H1 (cell line): ENCODE measurements at regions not wholly inside any gene's neighbourhood (a gene's known extent, or its start where the extent isn't known, plus 50 kb on each side); places are given as distances from the start of the nearest gene placed in this dataset.

Experiments
- CTCF ChIA-PET: fragments of 300-600 bp; sonication (Branson Sonifier 250); formaldehyde crosslinking; loops from one replicate; lab custom pipeline; 2021; ENCODE audit not compliant: partially characterized antibody; lab: Charles Lee
- POLR2A ChIA-PET: fragments of 300-600 bp; sonication (Branson Sonifier 250); formaldehyde crosslinking; loops from one replicate; lab custom pipeline; 2021; ENCODE audit warnings: inconsistent platforms; ENCODE audit not compliant: partially characterized antibody; lab: Charles Lee
- DNase-seq, 2 experiments: peaks; one replicate each; pipeline versions ENCODE4 v3.0.0 to v3.0.0-alpha.2; 2010 to 2022; ENCODE audit warnings: low spot score in 2 of 2, low read depth in 1 of 2, mixed read lengths in 1 of 2
- FAIRE-seq: peaks from 2 replicates; lab custom pipeline; 2011; peaks lifted over from hg19 to GRCh38; lab: Jason Lieb, UNC
- H2AFZ ChIP-seq: 2 replicates; pipeline ENCODE4 v1.8.1; 2012; ENCODE audit warnings: low read length, inconsistent platforms
- H2AK5ac ChIP-seq: 2 replicates; pipeline ENCODE4 v1.6.1; 2013; ENCODE audit warnings: low read depth, low read length
- H2BK120ac ChIP-seq: replicated peaks from 2 replicates; pipeline ENCODE3; 2013; ENCODE audit warnings: low read depth, low read length, inconsistent platforms
- H2BK12ac ChIP-seq: 2 replicates; pipeline ENCODE4 v1.6.1; 2013; ENCODE audit warnings: low read depth, low read length
- H2BK15ac ChIP-seq: 2 replicates; pipeline ENCODE4 v1.6.1; 2013; ENCODE audit warnings: low read length
- H2BK20ac ChIP-seq: 2 replicates; pipeline ENCODE4 v1.6.1; 2013; ENCODE audit warnings: low read length
- H2BK5ac ChIP-seq: 2 replicates; pipeline ENCODE4 v1.6.1; 2013; ENCODE audit warnings: low read depth, low read length
- H3K14ac ChIP-seq: 2 replicates; pipeline ENCODE4 v1.6.1; 2013; ENCODE audit warnings: inconsistent platforms; ENCODE audit not compliant: insufficient read length
- H3K18ac ChIP-seq: 2 replicates; pipeline ENCODE4 v1.6.1; 2013; ENCODE audit warnings: low read length; ENCODE audit errors: extremely low read depth
- H3K23ac ChIP-seq: 2 replicates; pipeline ENCODE4 v1.6.1; 2013; ENCODE audit warnings: inconsistent platforms; ENCODE audit not compliant: insufficient read length
- H3K23me2 ChIP-seq: 2 replicates; pipeline ENCODE4 v1.6.1; 2013; ENCODE audit warnings: low read depth, low read length
- H3K27ac ChIP-seq: 2 replicates; pipeline ENCODE4 v1.6.1; 2011; ENCODE audit warnings: low read depth, low read length, inconsistent platforms
- H3K27me3 ChIP-seq, 4 experiments: replicated peaks in 1 of 4; 1 replicate in 1 of 4; 2 replicates in 3 of 4; pipeline versions ENCODE4 v1.6.1 to v1.8.1; 2011 to 2013; ENCODE audit warnings: low read length in 3 of 4, mild to moderate bottlenecking in 3 of 4, inconsistent platforms in 2 of 4, mixed read lengths in 2 of 4, moderate library complexity in 1 of 4; ENCODE audit not compliant: control insufficient read depth in 3 of 4, insufficient read depth in 3 of 4; ENCODE audit errors: extremely low read depth in 1 of 4
- H3K36me3 ChIP-seq, 4 experiments: 2 replicates each; pipeline versions ENCODE4 v1.6.1 to v1.8.1; 2011 to 2013; ENCODE audit warnings: mild to moderate bottlenecking in 4 of 4, low read length in 3 of 4, moderate library complexity in 2 of 4, control low read depth in 1 of 4, inconsistent platforms in 1 of 4; ENCODE audit not compliant: insufficient read depth in 4 of 4, control insufficient read depth in 2 of 4
- H3K4ac ChIP-seq: replicated peaks from 2 replicates; pipeline ENCODE3; 2013; ENCODE audit warnings: low read length, low read depth, mixed read lengths, inconsistent platforms; ENCODE audit not compliant: insufficient read length
- H3K4me1 ChIP-seq, 4 experiments: replicated peaks in 1 of 4; 1 replicate in 1 of 4; 2 replicates in 3 of 4; pipeline versions ENCODE4 v1.6.1 to v1.8.1; 2011 to 2013; ENCODE audit warnings: low read length in 3 of 4, inconsistent platforms in 2 of 4, mixed read lengths in 1 of 4; ENCODE audit not compliant: insufficient read depth in 4 of 4, control insufficient read depth in 3 of 4
- H3K4me2 ChIP-seq, 2 experiments: 2 replicates each; pipeline versions ENCODE4 v1.6.1 to v1.8.1; 2011 to 2013; ENCODE audit warnings: low read depth in 2 of 2, low read length in 2 of 2, control low read depth in 1 of 2, inconsistent platforms in 1 of 2, mild to moderate bottlenecking in 1 of 2; ENCODE audit not compliant: insufficient read depth in 1 of 2
- H3K4me3 ChIP-seq, 4 experiments: fragments of 200-600, 300-600 bp in 1 of 4; sonication (generic), shearing (Covaris generic), sonication (Bioruptor Twin) in 1 of 4; 2 replicates each; pipeline versions ENCODE4 v1.5.1 to v1.8.1; 2011 to 2016; ENCODE audit warnings: low read length in 4 of 4, low read depth in 3 of 4, control low read depth in 2 of 4, inconsistent platforms in 2 of 4, mild to moderate bottlenecking in 2 of 4, mixed read lengths in 1 of 4, moderate library complexity in 1 of 4; ENCODE audit not compliant: insufficient read depth in 2 of 4; ENCODE audit errors: extremely low read depth in 1 of 4
- H3K56ac ChIP-seq: replicated peaks from 2 replicates; pipeline ENCODE3; 2013; ENCODE audit warnings: low read depth, mild to moderate bottlenecking, mixed read lengths, low read length, inconsistent platforms; ENCODE audit not compliant: insufficient read length
- H3K79me1 ChIP-seq: 2 replicates; pipeline ENCODE4 v1.6.1; 2013; ENCODE audit warnings: low read depth, low read length, control low read depth
- H3K79me2 ChIP-seq, 2 experiments: 2 replicates each; pipeline versions ENCODE4 v1.6.1 to v1.8.1; 2012 to 2013; ENCODE audit warnings: low read length in 2 of 2, mild to moderate bottlenecking in 2 of 2, inconsistent platforms in 1 of 2; ENCODE audit not compliant: insufficient read depth in 2 of 2, control insufficient read depth in 1 of 2
- H3K9ac ChIP-seq, 4 experiments: replicated peaks in 1 of 4; 1 replicate in 1 of 4; 2 replicates in 3 of 4; pipeline versions ENCODE4 v1.6.1 to v1.8.1; 2011 to 2013; ENCODE audit warnings: low read depth in 3 of 4, low read length in 3 of 4, control low read depth in 2 of 4, mild to moderate bottlenecking in 2 of 4, moderate library complexity in 2 of 4, inconsistent platforms in 1 of 4; ENCODE audit errors: extremely low read depth in 1 of 4
- H3K9me3 ChIP-seq, 2 experiments: 2 replicates each; pipeline versions ENCODE4 v1.6.1 to v1.8.1; 2012 to 2013; ENCODE audit warnings: mild to moderate bottlenecking in 2 of 2, moderate library complexity in 2 of 2, control low read depth in 1 of 2, inconsistent platforms in 1 of 2, low read depth in 1 of 2, low read length in 1 of 2, mixed read lengths in 1 of 2; ENCODE audit not compliant: insufficient read depth in 2 of 2
- H4K20me1 ChIP-seq, 2 experiments: replicated peaks in 1 of 2; 2 replicates each; pipeline versions ENCODE3 to v1.8.1; 2011 to 2013; ENCODE audit warnings: inconsistent platforms in 2 of 2, low read length in 2 of 2, mild to moderate bottlenecking in 1 of 2; ENCODE audit not compliant: insufficient read depth in 2 of 2, control insufficient read depth in 1 of 2
- H4K5ac ChIP-seq: 2 replicates; pipeline ENCODE4 v1.6.1; 2013; ENCODE audit warnings: low read length, low read depth, mixed read lengths, inconsistent platforms; ENCODE audit not compliant: insufficient read length
- H4K8ac ChIP-seq: 2 replicates; pipeline ENCODE4 v1.8.0; 2013; ENCODE audit warnings: mild to moderate bottlenecking, moderate library complexity, low read length, inconsistent platforms; ENCODE audit not compliant: insufficient read depth; ENCODE audit errors: extremely low read depth
- H4K91ac ChIP-seq: replicated peaks from 2 replicates; pipeline ENCODE3; 2013; ENCODE audit warnings: low read length, mixed read lengths, inconsistent platforms; ENCODE audit not compliant: insufficient read length
- whole genome bisulfite sequencing, 2 experiments: shearing (Covaris generic) in 1 of 2; methylation state at CpG; one replicate each; pipeline versions ENCODE4 v1.1.6 to v1.1.7; 2013 to 2015; ENCODE audit warnings: low lambda C conversion rate in 2 of 2, mixed read lengths in 2 of 2, inconsistent platforms in 1 of 2, low coverage in 1 of 2, missing lambda C conversion rate in 1 of 2; ENCODE audit not compliant: insufficient replicate concordance in 2 of 2, insufficient coverage in 1 of 2, insufficient read length in 1 of 2; ENCODE audit errors: extremely low coverage in 1 of 2, missing lambda C conversion rate in 1 of 2; 5-methylcytosine and 5-hydroxymethylcytosine counted together

DNA sequence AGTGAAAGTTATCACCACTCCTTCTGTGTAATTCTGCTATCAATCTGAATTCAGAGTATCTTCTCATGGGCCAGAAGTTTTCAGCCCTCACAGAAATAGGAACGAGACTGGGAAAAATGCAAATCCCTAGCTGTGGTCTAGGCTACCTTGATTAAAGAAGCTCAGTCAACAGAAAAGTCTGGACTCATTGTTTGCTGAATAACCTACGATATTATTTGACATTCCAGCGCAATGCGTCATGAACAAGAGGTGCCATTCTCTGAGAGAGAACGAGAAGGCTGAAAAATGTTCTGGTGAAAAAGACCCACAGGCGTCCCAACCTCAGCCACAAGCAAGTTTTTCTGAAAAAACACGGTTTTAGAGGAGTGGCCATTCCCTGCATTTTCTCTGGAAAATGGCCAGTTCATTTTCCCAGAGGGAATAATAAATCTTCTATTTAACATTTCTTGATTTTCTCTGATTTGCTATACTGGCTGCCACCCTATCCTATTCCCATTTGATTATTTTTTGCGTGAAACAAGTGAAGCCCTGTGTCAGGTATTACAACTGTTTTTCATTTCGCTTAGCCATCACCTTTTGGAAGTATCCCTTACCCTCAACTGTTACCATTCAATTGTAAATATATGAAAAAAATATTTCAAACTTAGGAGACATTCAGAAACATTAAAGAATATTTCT lies 1117.6 kb upstream of the PRKX start:
- no peak overlapping the region for H4K5ac ChIP-seq
- H3K4ac ChIP-seq = no peak overlapping the region
- CTCF ChIA-PET = no interaction called here
- no peak overlapping the region for H3K4me3 ChIP-seq
- FAIRE-seq (no peak), DNase-seq (no peak)
- H2BK20ac ChIP-seq = no peak overlapping the region
- no peaks in the 10 kb centered on the region for H3K36me3 ChIP-seq
- H3K4me1 ChIP-seq = no peaks in the 10 kb centered on the region
- H3K27me3 ChIP-seq = no peaks in the 10 kb centered on the region
- H3K18ac ChIP-seq = no peak overlapping the region
- H4K8ac ChIP-seq = no peak overlapping the region
- no peak overlapping the region for H3K23ac ChIP-seq
- H2AFZ ChIP-seq = no peak overlapping the region; the same call in 1 of the 2 replicates
- H3K14ac ChIP-seq = no peak overlapping the region
- H3K27ac ChIP-seq = no peak overlapping the region
- H3K56ac ChIP-seq = no peak overlapping the region
- no peaks in the 10 kb centered on the region for H3K79me1 ChIP-seq
- H2BK12ac ChIP-seq = no peak overlapping the region
- H3K23me2 ChIP-seq = no peaks in the 10 kb centered on the region
- no peaks in the 10 kb centered on the region for H4K20me1 ChIP-seq
- no peak overlapping the region for H2BK15ac ChIP-seq
- no peak overlapping the region for H3K4me2 ChIP-seq
- H3K9ac ChIP-seq = no peak overlapping the region
- POLR2A ChIA-PET = no interaction called here
- 82% methylated on average over 9 of the region's 9 CpGs; no CpG with 5 or more reads in 1 of the 2 experiments for WGBS, 2 experiments
- H2BK5ac ChIP-seq = no peak overlapping the region
- H3K9me3 ChIP-seq = no peaks in the 10 kb centered on the region
- H3K79me2 ChIP-seq = no peaks in the 10 kb centered on the region
- no peak overlapping the region for H2BK120ac ChIP-seq
- H2AK5ac ChIP-seq = no peak overlapping the region
- H4K91ac ChIP-seq = no peak overlapping the region
